ENCODE measurements at regions not wholly inside any gene's neighbourhood (a gene's known extent, or its start where the extent isn't known, plus 50 kb on each side); places are given as distances from the start of the nearest gene placed in this dataset.
A peak's percentile ranks its signal among the peaks of the same experiment; 100 is the strongest.

- DNase-seq (ENCODE audit: low spot score): no peak
Observed at GRCh38 chr2:212708355-212708754, 169.8 kb upstream of the ERBB4 start.

DNA sequence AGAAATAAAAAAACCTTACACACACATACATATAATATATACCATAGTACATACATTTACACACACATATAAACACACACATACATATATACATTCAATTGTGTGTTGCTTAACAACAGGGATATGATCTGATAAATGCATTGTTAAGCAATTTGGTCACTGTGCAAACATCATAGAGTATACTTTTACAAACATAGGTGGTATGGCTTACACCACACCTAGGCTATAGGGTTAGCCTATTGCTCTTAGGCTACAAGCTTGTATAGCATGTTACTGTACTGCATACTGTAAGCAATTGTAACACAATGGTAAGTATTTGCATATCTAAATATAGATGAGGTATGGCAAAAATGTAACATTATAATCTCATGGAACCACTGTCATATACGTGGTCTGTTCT, 156.8 kb upstream of the ERBB4 start:
- no peak for DNase-seq (ENCODE audit: low spot score)

DNA sequence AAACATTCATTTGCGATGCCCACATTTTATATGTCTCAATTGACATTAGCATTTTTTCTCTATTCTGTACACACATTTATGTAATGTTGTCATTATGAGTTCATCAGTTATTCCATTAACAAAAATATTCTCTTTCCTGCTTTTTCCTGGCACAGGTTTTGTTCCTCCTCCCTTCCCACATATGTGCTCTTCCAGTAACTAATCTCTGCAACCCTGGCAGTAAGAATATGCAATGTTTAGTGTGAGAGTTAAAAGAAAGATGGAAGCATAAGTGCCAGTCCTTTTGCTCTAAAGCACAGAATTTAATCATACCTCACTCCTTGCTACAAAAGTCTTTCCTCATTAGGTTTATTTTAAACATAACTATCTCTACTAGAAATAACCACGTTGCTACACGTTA, 155.8 kb upstream of the ERBB4 start:
- no peak for DNase-seq (ENCODE audit: low spot score)

GRCh38 chr2:212692466-212692865, 153.9 kb upstream of the ERBB4 start:
- DNase-seq (ENCODE audit: low spot score): no peak

- DNase-seq (ENCODE audit: low spot score): peak; percentile 56
Observed at GRCh38 chr2:212686285-212686895, 147.8 kb upstream of the ERBB4 start.

- DNase-seq (ENCODE audit: low spot score): no peak
Observed at GRCh38 chr2:212683346-212684097, 144.9 kb upstream of the ERBB4 start.

DNA sequence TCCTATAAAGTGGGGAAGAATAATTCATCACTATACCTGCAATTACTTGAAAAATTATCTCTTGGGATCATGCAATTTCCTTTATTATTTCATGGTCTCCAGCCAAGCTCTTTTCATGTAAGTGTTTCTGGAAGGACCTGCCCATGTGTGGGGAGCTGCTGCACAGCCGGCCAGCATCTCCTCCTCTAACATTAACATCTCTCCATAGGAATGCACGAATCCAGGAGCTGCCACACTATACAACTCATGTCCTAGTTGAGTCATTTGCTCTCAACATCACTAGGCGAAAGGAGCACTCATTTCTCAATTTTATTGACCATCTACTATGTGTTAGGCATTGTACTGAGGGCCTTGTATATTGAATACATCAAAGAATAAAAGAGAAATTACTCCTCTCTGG, 144.3 kb upstream of the ERBB4 start:
- DNase-seq (ENCODE audit: low spot score): no peak

DNA sequence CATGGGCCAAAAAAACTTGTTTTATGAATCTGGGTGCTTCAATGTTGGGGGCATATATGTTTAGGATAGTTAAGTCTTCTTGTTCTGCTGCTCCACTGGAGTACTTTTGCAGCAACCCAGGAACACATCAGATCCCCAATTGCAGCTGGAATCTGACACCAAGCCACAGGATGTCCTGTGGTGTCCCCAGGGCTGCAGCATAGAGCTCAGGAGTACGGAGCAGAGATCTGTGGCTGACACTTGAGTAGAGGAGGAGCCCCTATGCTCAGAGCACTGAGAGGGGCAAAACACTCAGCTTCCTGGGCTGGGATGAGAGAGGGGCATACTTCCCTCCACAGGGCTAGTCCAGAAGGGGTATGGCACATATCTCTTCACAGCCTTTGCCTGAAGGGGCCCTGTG, 138.9 kb upstream of the ERBB4 start:
- no peak for DNase-seq (ENCODE audit: low spot score)

DNA sequence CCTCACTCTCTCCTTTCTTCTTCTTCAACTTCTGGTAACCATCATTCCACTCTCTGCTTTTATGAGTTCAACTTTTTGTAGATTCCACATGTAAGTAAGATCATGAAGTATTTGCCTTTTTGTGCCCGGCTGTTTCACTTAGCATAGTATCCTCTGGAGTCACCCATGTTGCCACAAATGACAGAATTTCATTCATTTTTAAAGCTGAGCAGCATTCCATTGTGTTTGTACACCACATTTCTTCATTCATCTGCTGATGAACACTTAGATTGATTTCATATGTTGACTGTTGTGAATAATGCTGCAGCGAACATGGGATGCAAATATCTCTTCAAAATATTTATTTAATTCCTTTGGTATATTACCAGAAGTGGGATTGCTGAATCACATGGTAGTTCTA, 133.6 kb upstream of the ERBB4 start:
- DNase-seq (ENCODE audit: low spot score): no peak

- DNase-seq (ENCODE audit: low spot score): no peak
Observed at GRCh38 chr2:212669761-212670160, 131.2 kb upstream of the ERBB4 start.

- DNase-seq (ENCODE audit: low spot score): no peak
Observed at GRCh38 chr2:212667751-212668316, 129.2 kb upstream of the ERBB4 start.

DNA sequence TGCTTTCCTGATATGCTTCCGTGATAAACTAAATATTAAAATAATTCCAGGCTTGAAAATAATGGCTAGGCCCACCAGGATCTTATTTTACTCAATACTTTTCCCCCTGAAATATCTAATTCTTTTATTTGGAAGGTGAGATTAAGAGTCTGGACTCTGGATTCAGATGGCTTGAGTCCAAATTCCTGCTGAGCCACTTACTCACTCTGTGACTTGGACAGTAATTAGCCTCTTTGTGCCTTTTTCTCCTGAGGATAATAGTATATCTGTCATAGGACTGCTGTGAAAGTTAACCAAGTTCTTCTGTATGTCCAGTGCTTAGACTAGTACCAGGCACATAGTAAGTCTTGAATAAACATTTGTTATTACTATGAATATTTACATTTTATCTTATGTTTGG, 127.3 kb upstream of the ERBB4 start:
- DNase-seq (ENCODE audit: low spot score): no peak

- no peak for DNase-seq (ENCODE audit: low spot score)
Observed at GRCh38 chr2:212659441-212659840, 120.8 kb upstream of the ERBB4 start.

DNA sequence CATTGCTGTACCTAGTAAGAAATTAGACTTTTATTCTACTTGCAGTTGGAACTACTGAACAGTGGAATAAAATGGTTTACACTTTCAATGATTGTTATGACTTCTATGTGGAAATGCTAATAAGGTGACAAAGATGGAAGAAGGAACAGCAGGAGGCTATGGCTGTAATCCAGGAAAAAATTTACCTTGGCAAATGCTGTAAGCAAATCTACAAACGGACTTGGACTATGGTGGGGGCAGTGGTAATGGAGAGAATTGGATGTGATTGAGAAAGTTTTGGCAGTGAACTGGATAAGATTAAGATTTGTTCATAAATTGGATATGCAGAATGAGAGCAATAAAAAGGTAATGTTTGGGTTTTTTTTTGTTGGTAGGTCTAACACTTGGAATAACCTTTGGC, 111.0 kb upstream of the ERBB4 start:
- DNase-seq (ENCODE audit: low spot score): no peak

GRCh38 chr2:212646698-212647366, 108.2 kb upstream of the ERBB4 start:
- DNase-seq (ENCODE audit: low spot score): no peak

DNA sequence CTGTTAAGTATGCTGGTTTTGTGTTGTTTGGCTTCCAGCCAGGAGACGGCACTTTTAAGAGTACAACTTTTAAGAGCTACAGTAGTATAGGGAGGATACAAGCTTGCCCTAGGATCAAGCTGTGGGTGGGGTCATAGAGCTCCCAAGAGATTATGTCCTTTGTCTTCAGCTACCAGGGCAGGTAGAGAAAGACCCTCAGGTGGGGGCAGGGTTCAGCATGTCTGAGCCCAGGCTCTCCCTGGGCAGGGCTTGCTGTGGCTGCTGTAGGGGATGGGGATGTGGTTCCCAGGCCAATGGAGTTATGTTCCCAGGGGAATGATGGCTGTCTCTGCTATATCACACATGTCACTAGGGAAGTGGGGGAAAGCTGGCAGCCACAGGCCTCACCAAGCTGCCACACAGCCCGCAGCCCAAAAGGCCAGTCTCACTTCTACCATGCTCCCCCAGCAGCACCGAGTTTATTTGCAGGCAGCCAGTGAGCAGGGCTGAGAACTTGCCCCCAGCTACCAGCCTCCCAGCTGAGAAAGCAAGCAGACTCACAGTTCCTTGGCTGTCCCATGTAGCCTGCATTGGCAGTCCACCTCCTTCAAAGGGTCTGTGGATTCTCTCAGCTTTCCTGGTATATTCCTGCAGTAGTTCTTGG, 105.7 kb upstream of the ERBB4 start:
- DNase-seq (ENCODE audit: low spot score): no peak

- no peak for DNase-seq (ENCODE audit: low spot score)
Observed at GRCh38 chr2:212640428-212640827, 101.8 kb upstream of the ERBB4 start.

GRCh38 chr2:212638694-212639093, 100.1 kb upstream of the ERBB4 start:
- no peak for DNase-seq (ENCODE audit: low spot score)

GRCh38 chr2:212628586-212628985, 90.0 kb upstream of the ERBB4 start:
- no peak for DNase-seq (ENCODE audit: low spot score)

GRCh38 chr2:212626371-212626918, 87.8 kb upstream of the ERBB4 start:
- no peak for DNase-seq (ENCODE audit: low spot score)

- no peak for DNase-seq (ENCODE audit: low spot score)
Observed at GRCh38 chr2:212619954-212620353, 81.4 kb upstream of the ERBB4 start.

DNA sequence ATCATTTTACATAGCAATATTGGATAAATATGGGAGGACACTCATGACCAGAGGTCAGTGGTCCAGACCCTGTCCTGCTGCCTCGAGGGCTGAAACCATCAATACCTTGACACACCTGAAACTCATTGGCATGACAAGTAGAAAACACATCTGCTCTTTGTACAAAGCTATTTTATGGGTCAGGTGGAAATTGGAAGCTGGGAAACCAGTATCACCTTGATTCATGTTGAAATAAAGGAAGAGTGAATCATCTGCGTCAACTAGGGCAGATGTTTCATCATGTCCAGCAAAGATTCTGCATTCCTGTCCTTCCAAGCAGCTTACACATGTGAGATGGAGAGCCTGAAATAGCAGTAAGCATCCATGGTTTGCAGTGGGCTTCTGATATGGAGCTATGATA, 80.0 kb upstream of the ERBB4 start:
- no peak for DNase-seq (ENCODE audit: low spot score)
